HepG2 (cell line): ENCODE measurements at regions not wholly inside any gene's neighbourhood (a gene's known extent, or its start where the extent isn't known, plus 50 kb on each side); places are given as distances from the start of the nearest gene placed in this dataset.

Source experiments
- ATAC-seq: fragments of 200-7000 bp; cut with Tn5 transposase; 3 replicates; pipeline ENCODE4 v1.9.1; 2020; ENCODE audit warnings: mild to moderate bottlenecking, moderate library complexity
- BruUV-seq: library from RNA; stranded (reverse); fragments of 400-500 nt; replicated peaks from 2 replicates; lab custom pipeline; 2021; lab: Mats Ljungman, UMichigan
- CTCF ChIA-PET: fragments of 300-600 bp; formaldehyde crosslinking; extraction: SDS; loops from one replicate; lab custom pipeline; 2021; ENCODE audit warnings: low total read pairs, inconsistent platforms, low intra/inter-chr PET ratio; lab: Yijun Ruan, JAX
- POLR2A ChIA-PET: fragments of 350-600 bp; sonication (Branson Sonifier 250); formaldehyde crosslinking; loops from one replicate; lab custom pipeline; 2020; ENCODE audit warnings: antibody characterized with exemption, inconsistent platforms; lab: Yijun Ruan, JAX
- DNase-seq: peaks from one replicate; pipeline ENCODE4 v3.0.0-alpha.2; 2015; ENCODE audit warnings: low spot score
- FAIRE-seq: peaks from 3 replicates; lab custom pipeline; 2011; peaks lifted over from hg19 to GRCh38; lab: Jason Lieb, UNC
- H2AFZ ChIP-seq: one replicate; pipeline ENCODE4 v1.6.1; 2011; ENCODE audit warnings: low read length, inconsistent platforms
- H3K27ac ChIP-seq: fragments of 300-600 bp; 3 replicates; pipeline ENCODE4 v1.8.0; 2011; ENCODE audit warnings: mixed run types, mild to moderate bottlenecking, mixed read lengths, low read length, inconsistent platforms; ENCODE audit not compliant: insufficient read depth; ENCODE audit errors: extremely low read length
- H3K27me3 ChIP-seq, 2 experiments: fragments of 200-600 bp in 1 of 2; 2 replicates in 1 of 2; 3 replicates in 1 of 2; pipeline versions ENCODE4 v1.6.0 to v1.8.0; 2011; ENCODE audit warnings: low read length in 2 of 2, mild to moderate bottlenecking in 2 of 2, moderate library complexity in 2 of 2, inconsistent platforms in 1 of 2; ENCODE audit not compliant: insufficient read depth in 2 of 2, control insufficient read depth in 1 of 2
- H3K36me3 ChIP-seq, 2 experiments: fragments of 200-600 bp in 1 of 2; replicated peaks in 1 of 2; 2 replicates in 1 of 2; 3 replicates in 1 of 2; pipeline versions ENCODE4 v1.5.1 to v1.8.0; 2011; ENCODE audit warnings: low read length in 2 of 2, inconsistent platforms in 1 of 2; ENCODE audit not compliant: insufficient read depth in 2 of 2, control insufficient read depth in 1 of 2
- H3K4me1 ChIP-seq: 2 replicates; pipeline ENCODE4 v1.5.1; 2012; ENCODE audit warnings: low read length, inconsistent platforms; ENCODE audit not compliant: insufficient read depth
- H3K4me2 ChIP-seq: 2 replicates; pipeline ENCODE4 v1.6.0; 2011; ENCODE audit warnings: low read depth, low read length, inconsistent platforms
- H3K4me3 ChIP-seq, 3 experiments: fragments of 200-600 bp in 1 of 3; sonication (generic), shearing (Covaris generic) in 1 of 3; replicated peaks in 1 of 3; 2 replicates each; pipeline ENCODE4 v1.5.1; 2011 to 2016; ENCODE audit warnings: low read length in 3 of 3, inconsistent platforms in 2 of 3, low read depth in 2 of 3, mild to moderate bottlenecking in 2 of 3, control low read depth in 1 of 3, mixed read lengths in 1 of 3; ENCODE audit not compliant: insufficient read depth in 1 of 3
- H3K79me2 ChIP-seq: one replicate; pipeline ENCODE4 v1.6.1; 2011; ENCODE audit warnings: low read length, inconsistent platforms; ENCODE audit not compliant: insufficient read depth
- H3K9ac ChIP-seq: 2 replicates; pipeline ENCODE4 v1.6.0; 2011; ENCODE audit warnings: mild to moderate bottlenecking, low read depth, low read length, inconsistent platforms; ENCODE audit not compliant: insufficient read depth
- H3K9me3 ChIP-seq: 2 replicates; pipeline ENCODE4 v1.5.1; 2012; ENCODE audit warnings: mild to moderate bottlenecking, low read length
- H4K20me1 ChIP-seq: 2 replicates; pipeline ENCODE4 v1.6.0; 2011; ENCODE audit warnings: inconsistent platforms, mild to moderate bottlenecking, low read length, moderate library complexity; ENCODE audit not compliant: insufficient read depth
- BORCS8-MEF2B ChIP-seq: sonication (generic); formaldehyde crosslinking; IDR thresholded peaks from 2 replicates; pipeline ENCODE4 v1.8.0; 2022; ENCODE audit warnings: mild to moderate bottlenecking, missing genetic modification reagents
- CREB1 ChIP-seq, 2 experiments: fragments of 450-650 bp in 1 of 2; IDR thresholded peaks; 2 replicates each; pipeline ENCODE4 v1.6.1; 2016 to 2017; ENCODE audit warnings: control low read depth in 1 of 2, mild to moderate bottlenecking in 1 of 2, missing compliant biosample characterization in 1 of 2, missing genetic modification characterization in 1 of 2
- GABPA ChIP-seq, 2 experiments: IDR thresholded peaks; 2 replicates each; pipeline ENCODE4 v1.6.1; 2011 to 2016; ENCODE audit warnings: low read depth in 2 of 2, low read length in 1 of 2, missing biosample characterization in 1 of 2, missing genetic modification characterization in 1 of 2
- GATAD1 ChIP-seq: IDR thresholded peaks from 2 replicates; pipeline ENCODE4 v1.6.1; 2016; ENCODE audit warnings: missing genetic modification reagents, missing compliant biosample characterization
- KDM5A ChIP-seq: fragments of 200-600 bp; sonication (generic); IDR thresholded peaks from 2 replicates; pipeline ENCODE4 v1.7.0; 2018; ENCODE audit warnings: antibody characterized with exemption, mild to moderate bottlenecking, low read length, borderline replicate concordance
- PHB2 ChIP-seq: fragments of 450-650 bp; IDR thresholded peaks from 2 replicates; pipeline ENCODE4 v1.6.1; 2018; ENCODE audit not compliant: partially characterized antibody
- PLSCR1 ChIP-seq: sonication (generic); formaldehyde crosslinking; IDR thresholded peaks from 2 replicates; pipeline ENCODE4 v1.5.0; 2020; ENCODE audit warnings: missing genetic modification reagents, mild to moderate bottlenecking, borderline replicate concordance
- SMAD1 ChIP-seq: sonication (generic); formaldehyde crosslinking; IDR thresholded peaks from 2 replicates; pipeline ENCODE4 v1.4.0; 2020; ENCODE audit warnings: missing genetic modification reagents, low read depth, mild to moderate bottlenecking, borderline replicate concordance
- SNAI1 ChIP-seq: sonication (generic); formaldehyde crosslinking; IDR thresholded peaks from 2 replicates; pipeline ENCODE4 v1.5.0; 2020; ENCODE audit warnings: mild to moderate bottlenecking, missing genetic modification reagents, borderline replicate concordance
- SP5 ChIP-seq: IDR thresholded peaks from 2 replicates; pipeline ENCODE4 v1.6.1; 2016; ENCODE audit warnings: low read depth, borderline replicate concordance
- SPEN ChIP-seq: sonication (generic); formaldehyde crosslinking; IDR thresholded peaks from 2 replicates; pipeline ENCODE4 v1.5.1; 2020; ENCODE audit warnings: low read depth, mild to moderate bottlenecking, missing genetic modification reagents
- ZNF570 ChIP-seq: sonication (generic); formaldehyde crosslinking; IDR thresholded peaks from 2 replicates; pipeline ENCODE4 v1.4.0; 2020; ENCODE audit warnings: mild to moderate bottlenecking, missing genetic modification reagents, borderline replicate concordance
- WGBS: methylation state at CpG from one replicate; pipeline ENCODE4 v1.1.6; 2017; ENCODE audit warnings: low lambda C conversion rate; 5-methylcytosine and 5-hydroxymethylcytosine counted together
- in situ Hi-C: cut with HindIII; loops from 2 replicates; pipeline ENCODE4 v1.10.0; 2017; ENCODE audit warnings: low pct_unique_long_range_greater_than_20kb; ENCODE audit not compliant: extremely low pct_ligation_motif_present
- intact Hi-C: fragments of 100-400 bp; cut with micrococcal nuclease; formaldehyde crosslinking; loops from one replicate; pipeline ENCODE4 v1.10.0; 2022; ENCODE audit not compliant: unreplicated experiment
- TF ChIP-seq, protein P1 (sequence below): sonication (generic); formaldehyde crosslinking; IDR thresholded peaks from 2 replicates; pipeline ENCODE4 v1.4.0; 2020; ENCODE audit warnings: missing genetic modification reagents
- TF ChIP-seq, protein P2 (sequence below): sonication (generic); formaldehyde crosslinking; IDR thresholded peaks from 2 replicates; pipeline ENCODE4 v1.9.0; 2022; ENCODE audit warnings: low read depth, missing genetic modification reagents

DNA sequence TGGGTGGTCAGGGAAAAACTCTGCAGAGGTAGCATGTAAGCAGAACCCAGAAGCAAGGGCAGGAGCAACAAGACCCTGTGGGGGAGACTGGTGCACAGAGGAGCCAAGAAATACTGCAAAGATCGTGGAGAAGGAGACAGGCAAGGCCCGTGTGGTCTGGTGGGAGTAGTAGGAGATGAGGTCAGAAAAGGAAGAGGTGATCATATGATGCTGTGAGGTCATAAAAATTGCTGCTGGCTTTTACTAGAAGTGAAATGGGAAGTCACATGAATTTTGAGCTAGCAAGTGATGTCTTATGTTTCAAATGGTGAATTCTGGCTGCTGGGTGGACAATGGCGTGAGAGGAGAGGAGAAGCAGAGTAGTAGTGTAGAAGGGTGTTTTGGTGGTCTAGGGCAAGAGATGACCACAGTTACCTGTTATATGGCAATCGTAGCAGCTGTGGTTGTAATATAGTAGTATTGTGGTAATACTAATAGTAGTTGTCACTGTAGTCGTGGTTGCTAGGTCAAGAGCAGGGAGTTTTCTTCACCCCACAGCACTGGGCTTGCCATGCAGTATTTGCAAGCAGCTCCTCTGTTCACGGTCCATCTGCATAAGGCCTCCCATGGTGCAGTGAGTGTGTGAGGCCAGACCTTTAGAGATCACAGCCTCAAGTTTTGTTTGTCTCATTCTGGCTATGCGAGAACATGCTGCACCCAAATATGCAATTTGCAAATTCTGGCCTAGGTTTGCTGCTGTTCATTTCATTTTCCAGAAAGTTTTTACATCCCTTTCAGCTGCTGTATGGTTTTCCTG is 205.0 kb downstream of the TSHZ3 start:
- H3K9ac ChIP-seq: no peak overlapping the region
- in situ Hi-C loops: no loop called here

DNA sequence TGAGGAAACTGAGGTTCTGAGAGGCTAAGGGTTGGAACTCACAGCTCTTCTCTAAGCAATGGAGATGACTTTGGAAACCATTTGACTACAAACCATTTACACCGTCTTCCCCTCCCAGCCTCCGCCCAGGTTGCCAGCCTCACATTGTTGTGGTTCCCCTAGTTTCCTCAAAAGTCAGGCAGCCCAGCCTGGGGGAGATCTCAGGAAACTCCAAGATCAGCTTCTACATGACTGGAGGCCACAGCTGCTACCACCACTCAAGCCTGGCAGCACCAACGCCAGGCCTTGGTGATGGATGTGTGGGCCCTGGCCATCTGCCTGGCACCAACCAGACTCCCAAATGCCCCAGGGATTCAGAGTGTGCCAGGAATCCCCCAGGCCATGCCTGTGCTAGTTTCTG is 207.9 kb downstream of the TSHZ3 start:
- H3K4me1 ChIP-seq: no peaks in the 10 kb centered on the region
- no peaks in the 10 kb centered on the region for H3K79me2 ChIP-seq
- no peak for ATAC-seq
- H3K4me3 ChIP-seq: no peak overlapping the region
- no peaks in the 10 kb centered on the region for H3K36me3 ChIP-seq
- BruUV-seq: no TSS peak
- no peak overlapping the region for H3K27ac ChIP-seq
- H3K4me2 ChIP-seq: no peak overlapping the region
- no peaks in the 10 kb centered on the region for H4K20me1 ChIP-seq
- in situ Hi-C loops: no loop called here
- intact Hi-C loops: no loop called here
- H2AFZ ChIP-seq: no peak overlapping the region
- no peak overlapping the region for H3K9ac ChIP-seq
- ChIA-PET CTCF (no interaction called here), POLR2A (no interaction called here)
- 19% methylated on average over 2 of the region's 3 CpGs for WGBS
- FAIRE-seq: no peak
- H3K9me3 ChIP-seq: peaks cover 89% of the 10 kb centered on the region
- H3K27me3 ChIP-seq: no peaks in the 10 kb centered on the region
- DNase-seq: no peak
- TF ChIP-seq SNAI1 (CRISPR knock-in tag): no peak
- TF ChIP-seq KDM5A: no peak
- TF ChIP-seq ZNF570: no peak
- TF ChIP-seq, protein P1, sequence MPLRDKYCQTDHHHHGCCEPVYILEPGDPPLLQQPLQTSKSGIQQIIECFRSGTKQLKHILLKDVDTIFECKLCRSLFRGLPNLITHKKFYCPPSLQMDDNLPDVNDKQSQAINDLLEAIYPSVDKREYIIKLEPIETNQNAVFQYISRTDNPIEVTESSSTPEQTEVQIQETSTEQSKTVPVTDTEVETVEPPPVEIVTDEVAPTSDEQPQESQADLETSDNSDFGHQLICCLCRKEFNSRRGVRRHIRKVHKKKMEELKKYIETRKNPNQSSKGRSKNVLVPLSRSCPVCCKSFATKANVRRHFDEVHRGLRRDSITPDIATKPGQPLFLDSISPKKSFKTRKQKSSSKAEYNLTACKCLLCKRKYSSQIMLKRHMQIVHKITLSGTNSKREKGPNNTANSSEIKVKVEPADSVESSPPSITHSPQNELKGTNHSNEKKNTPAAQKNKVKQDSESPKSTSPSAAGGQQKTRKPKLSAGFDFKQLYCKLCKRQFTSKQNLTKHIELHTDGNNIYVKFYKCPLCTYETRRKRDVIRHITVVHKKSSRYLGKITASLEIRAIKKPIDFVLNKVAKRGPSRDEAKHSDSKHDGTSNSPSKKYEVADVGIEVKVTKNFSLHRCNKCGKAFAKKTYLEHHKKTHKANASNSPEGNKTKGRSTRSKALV (CRISPR knock-in tag): no peak
- TF ChIP-seq PHB2: no peak
- TF ChIP-seq PLSCR1 (CRISPR knock-in tag): no peak
- TF ChIP-seq SPEN (CRISPR knock-in tag): no peak
- TF ChIP-seq SMAD1 (CRISPR knock-in tag): no peak

More for the DNA sequence above, 205.0 kb downstream of the TSHZ3 start:
- no peak for ATAC-seq
- 14% methylated on average over 7 of the region's 7 CpGs for WGBS
- Histone ChIP-seq H3K27ac (no peak overlapping the region), H3K4me3 (no peak overlapping the region), H4K20me1 (no peaks in the 10 kb centered on the region), H3K79me2 (no peaks in the 10 kb centered on the region), H3K27me3 (no peaks in the 10 kb centered on the region), H3K4me1 (no peaks in the 10 kb centered on the region), H3K9me3 (peaks cover 75% of the 10 kb centered on the region), H2AFZ (no peak overlapping the region), H3K4me2 (no peak overlapping the region), H3K36me3 (no peaks in the 10 kb centered on the region)
- BruUV-seq: no TSS peak
- CTCF ChIA-PET: no interaction called here
- DNase-seq: no peak
- POLR2A ChIA-PET: no interaction called here
- intact Hi-C loops: no loop called here
- TF ChIP-seq BORCS8-MEF2B (CRISPR knock-in tag): no peak
- TF ChIP-seq GATAD1 (CRISPR knock-in tag): no peak
- TF ChIP-seq, protein P2, sequence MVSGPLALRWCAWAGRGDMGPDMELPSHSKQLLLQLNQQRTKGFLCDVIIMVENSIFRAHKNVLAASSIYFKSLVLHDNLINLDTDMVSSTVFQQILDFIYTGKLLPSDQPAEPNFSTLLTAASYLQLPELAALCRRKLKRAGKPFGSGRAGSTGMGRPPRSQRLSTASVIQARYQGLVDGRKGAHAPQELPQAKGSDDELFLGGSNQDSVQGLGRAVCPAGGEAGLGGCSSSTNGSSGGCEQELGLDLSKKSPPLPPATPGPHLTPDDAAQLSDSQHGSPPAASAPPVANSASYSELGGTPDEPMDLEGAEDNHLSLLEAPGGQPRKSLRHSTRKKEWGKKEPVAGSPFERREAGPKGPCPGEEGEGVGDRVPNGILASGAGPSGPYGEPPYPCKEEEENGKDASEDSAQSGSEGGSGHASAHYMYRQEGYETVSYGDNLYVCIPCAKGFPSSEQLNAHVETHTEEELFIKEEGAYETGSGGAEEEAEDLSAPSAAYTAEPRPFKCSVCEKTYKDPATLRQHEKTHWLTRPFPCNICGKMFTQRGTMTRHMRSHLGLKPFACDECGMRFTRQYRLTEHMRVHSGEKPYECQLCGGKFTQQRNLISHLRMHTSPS: no peak
- TF ChIP-seq GABPA (IDR thresholded peaks at IDR 0.05; ENCODE audit: low read depth, low read length): no peak
- no peak for TF ChIP-seq GABPA (CRISPR knock-in tag; IDR thresholded peaks at IDR 0.05; ENCODE audit: low read depth)
- TF ChIP-seq CREB1 (IDR thresholded peaks at IDR 0.05): peak; percentile 9; the same call in 1 of the 2 replicates
- no peak for TF ChIP-seq CREB1 (CRISPR knock-in tag; IDR thresholded peaks at IDR 0.05)
- TF ChIP-seq SP5 (CRISPR knock-in tag): no peak
- no peak for FAIRE-seq
